Upper lobe of left lung (tissue), 4 donors: ENCODE measurements at regions not wholly inside any gene's neighbourhood (a gene's known extent, or its start where the extent isn't known, plus 50 kb on each side); places are given as distances from the start of the nearest gene placed in this dataset.

ENCODE experiments used
- EP300 ChIP-seq, 4 donors: sonication (generic); formaldehyde crosslinking; IDR thresholded peaks; one replicate each; pipeline ENCODE4 v1.5.1; 2017; ENCODE audit warnings: antibody characterized with exemption in 4 of 4, control low read depth in 2 of 4
- TF ChIP-seq, protein P1 (sequence below), 6 experiments: fragments of 450-650 bp in 4 of 6; fragments of 200-600 bp in 2 of 6; sonication (generic) in 2 of 6; IDR thresholded peaks; one replicate each; pipeline ENCODE4 v1.5.1; 2016 to 2019; ENCODE audit warnings: antibody characterized with exemption in 6 of 6

- TF ChIP-seq, protein P1, sequence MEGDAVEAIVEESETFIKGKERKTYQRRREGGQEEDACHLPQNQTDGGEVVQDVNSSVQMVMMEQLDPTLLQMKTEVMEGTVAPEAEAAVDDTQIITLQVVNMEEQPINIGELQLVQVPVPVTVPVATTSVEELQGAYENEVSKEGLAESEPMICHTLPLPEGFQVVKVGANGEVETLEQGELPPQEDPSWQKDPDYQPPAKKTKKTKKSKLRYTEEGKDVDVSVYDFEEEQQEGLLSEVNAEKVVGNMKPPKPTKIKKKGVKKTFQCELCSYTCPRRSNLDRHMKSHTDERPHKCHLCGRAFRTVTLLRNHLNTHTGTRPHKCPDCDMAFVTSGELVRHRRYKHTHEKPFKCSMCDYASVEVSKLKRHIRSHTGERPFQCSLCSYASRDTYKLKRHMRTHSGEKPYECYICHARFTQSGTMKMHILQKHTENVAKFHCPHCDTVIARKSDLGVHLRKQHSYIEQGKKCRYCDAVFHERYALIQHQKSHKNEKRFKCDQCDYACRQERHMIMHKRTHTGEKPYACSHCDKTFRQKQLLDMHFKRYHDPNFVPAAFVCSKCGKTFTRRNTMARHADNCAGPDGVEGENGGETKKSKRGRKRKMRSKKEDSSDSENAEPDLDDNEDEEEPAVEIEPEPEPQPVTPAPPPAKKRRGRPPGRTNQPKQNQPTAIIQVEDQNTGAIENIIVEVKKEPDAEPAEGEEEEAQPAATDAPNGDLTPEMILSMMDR (IDR thresholded peaks at IDR 0.05): no peak
- no peak for TF ChIP-seq EP300 (IDR thresholded peaks at IDR 0.05)
These were observed 1273.9 kb upstream of the CNTN5 start for GRCh38 chr11:97746818-97747217.
